ENCODE measurements at regions not wholly inside any gene's neighbourhood (a gene's known extent, or its start where the extent isn't known, plus 50 kb on each side); places are given as distances from the start of the nearest gene placed in this dataset.
"Not testable (repeated sequence)": the region's sequence is repeated elsewhere in the genome, so short reads cannot be mapped to it uniquely, and the experiment has no call there.

GRCh38 chr2:236783417-236784020, 213.9 kb downstream of the ACKR3 start:
- no peak for DNase-seq (ENCODE audit: low spot score)
- Histone ChIP-seq H3K27ac (peak overlapping the region in 1 of 2 donors; percentile 24), H3K4me3 (no peak overlapping the region)
- no peak for TF ChIP-seq CTCF (IDR thresholded peaks at IDR 0.05)

GRCh38 chr2:236785611-236786057, 216.0 kb downstream of the ACKR3 start:
- no peak for TF ChIP-seq CTCF (IDR thresholded peaks at IDR 0.05)
- H3K4me3 ChIP-seq = no peak overlapping the region
- no peak for DNase-seq (ENCODE audit: low spot score)
- H3K27ac ChIP-seq = peak overlapping the region; percentile 68 to 83

GRCh38 chr2:236786751-236787150, 217.1 kb downstream of the ACKR3 start:
- peak overlapping the region; percentile 68 to 83 for H3K27ac ChIP-seq
- TF ChIP-seq CTCF (IDR thresholded peaks at IDR 0.05) = no peak
- no peak for DNase-seq (ENCODE audit: low spot score)
- H3K4me3 ChIP-seq = no peak overlapping the region

GRCh38 chr2:236787376-236787775, 217.8 kb downstream of the ACKR3 start:
- DNase-seq (ENCODE audit: low spot score); H3K4me3 ChIP-seq: not testable (repeated sequence)
- peak overlapping the region; percentile 68 to 83 for H3K27ac ChIP-seq

- no peak for DNase-seq (ENCODE audit: low spot score)
- TF ChIP-seq CTCF (IDR thresholded peaks at IDR 0.05) = no peak
- H3K27ac ChIP-seq = peak overlapping the region; percentile 68 to 83
Observed at GRCh38 chr2:236787885-236788284, 218.3 kb downstream of the ACKR3 start.

GRCh38 chr2:236790963-236791362, 221.3 kb downstream of the ACKR3 start:
- H3K4me3 ChIP-seq = no peak overlapping the region
- H3K27ac ChIP-seq = no peak overlapping the region
- no peak for DNase-seq (ENCODE audit: low spot score)
- TF ChIP-seq CTCF (IDR thresholded peaks at IDR 0.05) = no peak

More at GRCh38 chr2:236787885-236788284, 218.3 kb downstream of the ACKR3 start:
- H3K4me3 ChIP-seq = no peak overlapping the region

- DNase-seq (ENCODE audit: low spot score) = no peak
- no peak overlapping the region for H3K4me3 ChIP-seq
- H3K27ac ChIP-seq = no peak overlapping the region
- no peak for TF ChIP-seq CTCF (IDR thresholded peaks at IDR 0.05)
Observed at GRCh38 chr2:236793023-236794011, 223.7 kb downstream of the ACKR3 start.
